Smooth muscle cell (in vitro differentiated cells): ENCODE measurements at regions not wholly inside any gene's neighbourhood (a gene's known extent, or its start where the extent isn't known, plus 50 kb on each side); places are given as distances from the start of the nearest gene placed in this dataset.

ENCODE experiments used
- DNase-seq: peaks from one replicate; lab custom pipeline; 2025; ENCODE audit not compliant: unreplicated experiment; lab: John Stamatoyannopoulos, UW
- H2AFZ ChIP-seq: fragments of 200-600 bp; sonication (generic); 2 replicates; pipeline ENCODE4 v1.6.0; 2016; ENCODE audit warnings: antibody characterized with exemption, low read depth, mild to moderate bottlenecking
- H3F3A ChIP-seq: fragments of 200-600 bp; sonication (generic); 2 replicates; pipeline ENCODE4 v1.6.0; 2017; ENCODE audit warnings: antibody characterized with exemption, low read depth
- H3K27ac ChIP-seq: fragments of 200-600 bp; sonication (generic); 2 replicates; pipeline ENCODE4 v1.5.1; 2016; ENCODE audit warnings: low read depth, mild to moderate bottlenecking
- H3K27me3 ChIP-seq: fragments of 200-600 bp; sonication (generic); 2 replicates; pipeline ENCODE4 v1.6.1; 2016; ENCODE audit warnings: low read depth, mild to moderate bottlenecking
- H3K36me3 ChIP-seq: fragments of 200-600 bp; sonication (generic); 2 replicates; pipeline ENCODE4 v1.5.1; 2016; ENCODE audit warnings: low read depth
- H3K4me1 ChIP-seq: fragments of 200-600 bp; sonication (generic); 2 replicates; pipeline ENCODE4 v1.5.1; 2016; ENCODE audit warnings: low read depth
- H3K4me2 ChIP-seq: fragments of 200-600 bp; sonication (generic); 2 replicates; pipeline ENCODE4 v1.6.0; 2016; ENCODE audit warnings: mild to moderate bottlenecking
- H3K4me3 ChIP-seq: fragments of 200-600 bp; sonication (generic); 2 replicates; pipeline ENCODE4 v1.5.1; 2016; ENCODE audit warnings: mild to moderate bottlenecking
- H3K79me2 ChIP-seq: fragments of 200-600 bp; sonication (generic); 2 replicates; pipeline ENCODE4 v1.6.0; 2016; ENCODE audit warnings: low read depth, mild to moderate bottlenecking
- H3K9ac ChIP-seq: fragments of 200-600 bp; sonication (generic); 2 replicates; pipeline ENCODE4 v1.6.0; 2016; ENCODE audit warnings: low read depth
- H3K9me3 ChIP-seq: fragments of 200-600 bp; sonication (generic); replicated peaks from 2 replicates; pipeline ENCODE4 v1.5.1; 2016; ENCODE audit warnings: low read depth
- H4K20me1 ChIP-seq: fragments of 200-600 bp; sonication (generic); 2 replicates; pipeline ENCODE4 v1.6.0; 2016; ENCODE audit warnings: low read depth
- CTCF ChIP-seq: fragments of 200-600 bp; sonication (generic); IDR thresholded peaks from 2 replicates; pipeline ENCODE4 v1.5.1; 2017; ENCODE audit warnings: borderline replicate concordance, mild to moderate bottlenecking, antibody characterized with exemption; ENCODE audit not compliant: insufficient read depth, poor library complexity, severe bottlenecking
- WGBS: methylation state at CpG from one replicate; pipeline ENCODE4 v1.1.7; 2016; ENCODE audit warnings: low lambda C conversion rate; 5-methylcytosine and 5-hydroxymethylcytosine counted together

- peaks cover 5% of the 10 kb centered on the region for H3K27me3 ChIP-seq
- no peaks in the 10 kb centered on the region for H3K79me2 ChIP-seq
- H4K20me1 ChIP-seq, result no peaks in the 10 kb centered on the region
- H3K9ac ChIP-seq, result no peak overlapping the region
- no peaks in the 10 kb centered on the region for H3K9me3 ChIP-seq
- H3K36me3 ChIP-seq, result no peaks in the 10 kb centered on the region
- no peaks in the 10 kb centered on the region for H3K4me1 ChIP-seq
- WGBS, result 90% methylated on average over 3 of the region's 3 CpGs
- no peak overlapping the region for H3K4me3 ChIP-seq
- H3K27ac ChIP-seq, result no peak overlapping the region
- H3K4me2 ChIP-seq, result no peak overlapping the region
- TF ChIP-seq CTCF, result no peak
- no peaks in the 10 kb centered on the region for H3F3A ChIP-seq
- no peak overlapping the region for H2AFZ ChIP-seq
- DNase-seq, result no peak
Observed at GRCh38 chr1:29602203-29602602, 365.9 kb downstream of the PTPRU start.

GRCh38 chr1:29601021-29601420, 364.7 kb downstream of the PTPRU start:
- no peaks in the 10 kb centered on the region for H3F3A ChIP-seq
- TF ChIP-seq CTCF, result no peak
- peaks cover 12% of the 10 kb centered on the region for H3K27me3 ChIP-seq
- H3K27ac ChIP-seq, result no peak overlapping the region
- H3K36me3 ChIP-seq, result no peaks in the 10 kb centered on the region
- DNase-seq, result no peak
- H4K20me1 ChIP-seq, result no peaks in the 10 kb centered on the region
- no peaks in the 10 kb centered on the region for H3K9me3 ChIP-seq
- no peak overlapping the region for H3K9ac ChIP-seq
- no peaks in the 10 kb centered on the region for H3K4me1 ChIP-seq
- H3K79me2 ChIP-seq, result no peaks in the 10 kb centered on the region
- no peak overlapping the region for H3K4me3 ChIP-seq
- H3K4me2 ChIP-seq, result no peak overlapping the region
- H2AFZ ChIP-seq, result no peak overlapping the region
- 61% methylated on average over 3 of the region's 3 CpGs for WGBS

GRCh38 chr1:29599826-29600225, 363.5 kb downstream of the PTPRU start:
- Histone ChIP-seq H3K4me1 (no peaks in the 10 kb centered on the region), H3K9me3 (no peaks in the 10 kb centered on the region), H3K79me2 (no peaks in the 10 kb centered on the region), H2AFZ (no peak overlapping the region), H3K27ac (no peak overlapping the region), H3K4me3 (no peak overlapping the region), H3K36me3 (no peaks in the 10 kb centered on the region), H3K9ac (no peak overlapping the region), H3K27me3 (peaks cover 12% of the 10 kb centered on the region), H4K20me1 (no peaks in the 10 kb centered on the region), H3K4me2 (no peak overlapping the region), H3F3A (no peaks in the 10 kb centered on the region)
- 90% methylated on average over 3 of the region's 3 CpGs for WGBS
- no peak for TF ChIP-seq CTCF
- no peak for DNase-seq

GRCh38 chr1:29599071-29599470, 362.7 kb downstream of the PTPRU start:
- no peaks in the 10 kb centered on the region for H3K36me3 ChIP-seq
- DNase-seq, result no peak
- H2AFZ ChIP-seq, result no peak overlapping the region
- H3K4me3 ChIP-seq, result no peak overlapping the region
- H3K79me2 ChIP-seq, result no peaks in the 10 kb centered on the region
- no peak overlapping the region for H3K4me2 ChIP-seq
- H3K4me1 ChIP-seq, result no peaks in the 10 kb centered on the region
- H3F3A ChIP-seq, result no peaks in the 10 kb centered on the region
- no peaks in the 10 kb centered on the region for H4K20me1 ChIP-seq
- no peaks in the 10 kb centered on the region for H3K9me3 ChIP-seq
- H3K27me3 ChIP-seq, result peaks cover 12% of the 10 kb centered on the region
- H3K27ac ChIP-seq, result no peak overlapping the region
- WGBS, result 88% methylated on average over 5 of the region's 5 CpGs
- H3K9ac ChIP-seq, result no peak overlapping the region
- no peak for TF ChIP-seq CTCF
